HG02884 (cell line): ENCODE measurements at regions not wholly inside any gene's neighbourhood (a gene's known extent, or its start where the extent isn't known, plus 50 kb on each side); places are given as distances from the start of the nearest gene placed in this dataset.

ENCODE experiments used
- ATAC-seq: cut with Tn5 transposase; IDR thresholded peaks from one replicate; pipeline ENCODE4 v1.9.1; 2021; ENCODE audit warnings: mild to moderate bottlenecking, moderate library complexity; ENCODE audit not compliant: unreplicated experiment

DNA sequence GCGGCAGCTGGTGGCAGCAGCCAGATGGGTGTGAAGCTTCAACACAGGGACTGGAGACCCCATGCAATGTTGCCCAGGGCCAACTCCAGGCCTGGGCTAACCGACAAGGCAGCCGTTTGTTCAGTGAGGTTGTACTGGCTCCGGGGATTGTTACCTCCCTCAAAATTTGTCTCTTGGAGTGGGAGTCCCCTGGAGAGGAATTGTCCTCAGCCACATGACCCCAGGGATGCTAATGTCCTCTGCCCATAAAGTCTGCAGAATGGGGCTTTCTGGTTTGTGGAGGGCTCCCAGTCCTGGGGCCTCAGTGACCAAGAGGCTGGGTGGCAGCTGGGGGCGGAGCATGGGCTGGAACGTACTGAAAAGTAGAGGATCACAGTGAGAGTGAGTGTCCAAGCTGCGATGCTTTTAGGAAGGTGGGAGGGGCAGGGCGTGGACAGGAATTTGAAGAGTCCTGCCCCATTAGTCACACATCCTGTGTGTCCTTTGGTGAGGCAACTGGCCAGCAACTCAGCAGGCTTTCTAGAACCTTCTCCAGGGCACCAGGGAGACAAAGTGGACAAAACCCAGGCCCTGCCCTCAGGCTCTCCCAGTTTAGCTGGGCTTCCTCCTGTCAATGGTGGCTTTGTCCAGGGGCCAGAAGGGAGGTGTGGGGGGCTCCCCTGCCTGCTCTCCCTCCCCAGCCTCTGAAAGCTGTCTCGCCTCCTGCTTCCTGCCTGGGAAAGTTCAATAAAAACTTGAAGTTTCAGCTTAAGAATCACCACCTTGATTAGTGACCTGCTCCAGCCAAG is 114.0 kb downstream of the NSG2 start:
- ATAC-seq = no peak

DNA sequence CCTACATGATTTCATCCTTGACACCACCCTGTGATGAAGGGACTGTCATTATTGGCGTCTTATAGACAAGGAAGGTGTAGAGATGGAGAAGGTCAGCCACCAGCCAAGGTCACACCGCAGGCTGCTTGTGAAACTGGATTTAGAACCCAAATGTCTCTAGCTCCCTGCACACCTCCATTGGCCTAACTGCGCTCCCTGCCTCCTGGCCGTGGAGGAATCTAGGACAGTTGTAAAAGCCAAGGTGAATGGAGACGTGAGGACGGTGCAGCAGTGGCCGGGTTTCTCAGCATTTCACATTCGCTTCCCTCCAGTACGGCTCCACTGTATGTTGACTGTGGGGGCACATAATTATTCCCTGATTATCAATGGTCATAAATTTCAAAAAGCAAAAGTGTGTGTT is 119.9 kb downstream of the NSG2 start:
- no peak for ATAC-seq

DNA sequence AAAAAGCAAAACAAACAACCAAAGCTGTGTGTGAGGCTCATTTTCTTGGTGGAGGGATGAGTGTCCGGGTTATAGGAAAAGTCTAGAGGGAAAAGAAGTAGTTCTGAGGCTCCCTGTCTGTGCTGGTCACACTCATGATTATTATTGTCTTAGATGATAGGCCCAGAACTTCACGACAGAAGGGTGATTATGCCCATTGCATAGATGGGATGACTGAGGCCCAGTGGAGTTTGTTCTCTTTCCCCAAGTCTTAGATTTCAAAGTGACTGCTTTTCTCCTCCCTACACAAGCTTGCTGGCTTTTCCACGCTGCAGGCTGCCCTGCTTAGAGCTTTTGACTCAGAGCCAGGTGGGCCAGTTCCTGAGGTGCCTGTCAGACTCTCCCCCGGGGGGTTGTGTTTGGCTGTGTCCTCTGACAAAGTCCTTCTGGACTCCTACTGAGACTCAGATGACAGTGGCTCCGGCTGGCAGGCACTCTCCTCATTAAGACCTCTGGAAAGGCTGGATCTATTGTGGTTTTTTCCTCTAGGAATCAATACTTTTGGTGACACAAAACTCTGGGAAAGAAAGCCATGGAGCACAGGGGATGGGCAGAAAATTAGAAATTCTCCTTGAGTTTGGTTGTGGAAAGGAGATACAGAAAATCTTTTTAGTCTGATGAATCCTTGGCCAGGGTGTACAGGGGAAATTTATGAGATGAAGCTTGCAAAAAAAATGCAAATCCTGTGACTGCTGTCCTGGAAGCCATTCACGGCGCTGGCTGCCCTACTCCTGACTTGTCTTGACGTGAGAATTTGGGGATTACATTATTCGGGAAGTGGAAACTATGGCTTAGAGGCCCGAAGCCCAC is 120.9 kb downstream of the NSG2 start:
- ATAC-seq = no peak

DNA sequence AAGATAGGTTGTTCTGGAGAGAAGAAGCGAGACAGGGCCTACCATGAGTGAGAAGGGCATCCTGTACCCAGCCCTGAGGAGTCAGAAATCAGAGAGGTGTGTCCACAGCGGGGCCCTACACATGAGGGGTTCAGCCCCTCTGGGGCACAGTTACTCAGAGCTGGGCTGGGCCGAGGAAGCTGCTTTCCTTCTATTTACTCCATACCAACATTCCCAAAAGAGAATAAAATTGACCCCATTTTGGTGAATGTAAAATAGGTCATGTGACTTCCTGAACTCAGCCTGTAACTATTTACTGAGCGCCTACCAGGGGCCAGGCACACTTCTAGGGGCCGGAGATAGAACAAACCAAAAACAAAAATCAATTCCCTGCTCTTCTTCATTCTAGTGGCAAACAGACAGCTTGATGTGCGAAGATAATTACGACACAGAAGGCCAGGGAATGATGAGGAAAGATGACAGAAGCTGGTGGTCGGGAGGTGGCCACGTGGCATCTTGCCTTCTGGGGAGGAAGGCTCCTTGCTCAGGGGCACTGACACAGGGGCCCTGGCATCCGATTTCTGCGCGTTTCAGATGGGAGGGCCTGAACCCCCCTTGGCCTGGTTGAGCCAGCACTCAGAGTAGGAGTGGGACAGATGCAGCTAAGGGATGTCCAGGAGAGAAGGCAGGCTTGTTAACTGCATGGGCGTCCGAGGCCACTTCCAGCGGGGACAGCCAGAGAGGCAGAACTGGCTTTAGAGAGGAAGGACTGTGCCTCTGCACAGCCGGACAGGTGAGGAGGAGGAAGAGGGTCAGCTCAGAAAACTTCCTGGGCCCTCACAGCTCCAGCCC is 121.8 kb downstream of the NSG2 start:
- no peak for ATAC-seq

DNA sequence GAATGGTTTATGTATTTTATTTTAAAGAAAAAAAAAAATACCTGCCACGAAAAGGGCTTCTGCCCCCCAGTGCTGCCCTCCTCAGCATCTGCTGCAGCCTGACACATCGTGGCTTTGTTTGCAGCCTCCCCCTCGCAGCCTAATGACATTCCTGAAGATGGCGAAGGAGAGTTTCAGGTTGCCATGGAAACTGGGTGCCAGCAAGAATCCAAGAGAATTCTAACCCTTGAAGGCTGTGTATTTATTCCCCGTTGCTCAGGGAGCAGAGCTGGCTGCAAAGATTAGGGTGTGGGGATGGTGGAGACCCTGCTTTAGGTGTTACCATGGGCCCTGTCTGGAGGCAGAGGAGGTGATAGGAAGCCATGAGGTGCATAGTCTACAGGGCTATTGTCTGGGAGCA is 126.6 kb downstream of the NSG2 start:
- ATAC-seq = no peak

DNA sequence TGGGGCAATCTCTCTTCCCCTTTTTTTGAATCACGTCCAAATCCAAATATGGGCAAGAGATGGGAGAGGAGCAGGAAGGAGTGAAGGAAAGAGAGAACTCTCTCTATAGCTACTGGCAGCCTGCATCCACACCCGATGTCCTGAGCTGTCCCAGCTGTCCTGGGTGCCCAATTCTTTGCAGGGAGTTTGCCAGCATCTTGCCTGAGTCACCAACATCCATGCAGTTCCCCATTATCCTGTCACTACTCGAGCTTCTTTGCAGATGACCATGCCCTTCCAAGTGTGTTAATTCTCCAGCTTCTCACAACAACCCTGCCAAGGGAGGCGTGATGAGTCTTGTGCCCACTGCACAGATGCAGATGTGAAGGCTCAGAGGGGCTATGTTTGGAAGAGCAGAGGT is 127.1 kb downstream of the NSG2 start:
- no peak for ATAC-seq

DNA sequence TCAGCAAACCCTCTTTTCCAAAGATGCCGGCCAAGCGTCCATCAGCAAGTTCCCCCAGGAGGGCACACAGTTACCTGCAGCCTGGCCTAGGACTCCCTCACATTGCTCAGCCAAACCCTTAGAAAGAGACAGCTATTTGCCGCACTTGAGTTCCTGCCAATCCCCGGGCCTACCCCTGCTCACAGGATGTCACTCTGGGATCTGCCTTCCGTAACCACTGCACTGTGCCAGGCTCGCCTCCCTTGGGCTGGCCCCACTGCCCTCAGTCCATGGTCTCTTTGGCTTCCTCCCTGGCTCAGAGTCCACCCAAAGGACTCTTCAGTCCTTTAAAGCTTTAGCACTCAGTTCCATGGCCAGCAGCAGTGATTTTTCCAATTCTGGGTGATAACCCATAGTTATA is 128.3 kb downstream of the NSG2 start:
- ATAC-seq = no peak

DNA sequence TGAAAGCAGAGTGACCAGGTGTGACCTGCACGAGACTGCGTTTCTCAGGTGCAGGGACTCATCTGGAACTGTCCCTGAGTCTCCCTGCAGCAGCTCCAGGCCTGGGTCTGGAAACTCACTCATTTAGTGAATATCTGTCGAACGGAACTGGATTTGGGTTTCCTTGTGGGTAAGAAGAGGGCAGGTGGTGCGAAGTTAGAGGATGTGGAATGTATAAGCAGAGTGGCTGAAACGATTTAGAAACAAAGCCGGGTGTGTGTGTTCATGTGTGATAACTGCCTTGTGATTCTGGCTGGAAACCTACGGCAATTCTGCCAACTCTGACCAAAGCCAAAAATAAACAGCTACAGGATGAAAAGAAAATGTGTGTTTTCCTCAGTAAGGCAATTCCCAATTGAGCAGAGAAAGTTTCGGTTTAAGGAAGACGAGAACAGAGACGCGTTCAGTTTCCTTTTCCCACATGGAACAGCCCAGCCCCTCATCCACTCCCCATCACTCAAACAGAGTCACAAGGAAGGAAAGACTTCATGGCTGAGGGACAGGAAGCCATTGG is 130.3 kb downstream of the NSG2 start:
- no peak for ATAC-seq

DNA sequence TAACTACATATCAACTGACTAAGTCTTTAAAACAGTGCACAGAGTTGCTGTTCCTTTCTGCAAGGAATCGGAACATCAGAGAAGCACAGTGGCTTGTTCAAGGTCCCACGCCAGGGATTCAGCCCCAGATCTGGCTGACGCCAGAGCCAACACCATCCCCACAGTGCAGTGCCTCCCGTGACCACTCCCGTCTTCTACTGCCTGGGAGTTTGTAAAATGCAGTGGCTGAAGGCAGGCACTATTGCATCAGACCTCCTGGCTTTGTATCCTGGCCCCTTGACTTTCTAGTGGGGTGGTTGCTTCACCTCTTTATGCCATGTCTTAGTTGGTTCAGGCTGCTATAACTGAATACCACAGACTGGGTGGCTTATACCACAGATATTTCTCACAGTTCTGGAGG is 131.0 kb downstream of the NSG2 start:
- ATAC-seq = no peak

DNA sequence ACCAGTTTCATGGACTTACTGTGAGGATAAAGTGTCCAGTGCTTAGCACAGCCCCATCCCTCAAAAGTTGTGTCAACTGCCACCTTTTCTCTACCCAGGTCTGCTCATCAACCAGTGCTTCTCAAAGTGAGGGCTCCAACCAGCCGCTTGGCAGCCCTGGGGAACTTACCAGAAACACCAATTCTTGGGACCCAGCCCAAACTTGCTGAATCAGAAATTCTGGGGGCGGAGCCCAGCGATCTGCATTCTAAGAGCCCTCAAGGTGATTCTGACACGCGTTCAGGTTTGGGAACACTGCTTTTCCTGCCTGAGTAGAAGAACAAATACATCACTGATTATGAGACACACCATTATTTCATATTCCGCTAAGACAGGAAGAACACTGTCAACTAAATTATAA is 132.0 kb downstream of the NSG2 start:
- ATAC-seq = no peak

DNA sequence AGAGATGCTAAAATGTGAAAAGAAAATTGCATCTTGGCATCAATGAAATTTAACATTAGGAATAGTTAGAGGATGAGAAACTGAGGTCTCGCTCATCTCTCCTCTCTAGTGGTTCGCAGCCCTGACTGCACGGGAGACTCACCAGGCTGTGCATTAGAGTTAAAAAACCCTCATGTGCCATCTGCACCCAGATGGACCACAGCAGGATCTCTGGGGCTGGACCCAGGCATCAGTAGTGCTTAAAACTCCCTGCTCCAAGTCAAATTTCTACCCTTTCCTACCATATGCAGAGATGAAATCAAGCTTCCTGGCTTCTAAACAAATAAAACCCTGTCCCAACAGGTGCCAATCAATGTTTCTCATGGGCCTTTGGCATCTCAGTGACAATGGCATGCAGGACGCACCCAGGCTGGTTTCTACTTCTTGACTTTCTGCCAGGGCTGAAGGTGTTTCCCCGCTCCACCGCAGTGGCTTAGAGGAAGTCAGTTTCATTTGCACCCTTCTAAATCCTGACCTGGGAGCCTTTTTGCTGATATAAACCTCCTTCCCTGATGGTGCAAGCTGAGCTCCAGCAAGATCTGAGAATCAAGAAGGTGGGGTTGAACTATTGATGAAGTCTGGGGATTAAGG is 132.6 kb downstream of the NSG2 start:
- no peak for ATAC-seq

DNA sequence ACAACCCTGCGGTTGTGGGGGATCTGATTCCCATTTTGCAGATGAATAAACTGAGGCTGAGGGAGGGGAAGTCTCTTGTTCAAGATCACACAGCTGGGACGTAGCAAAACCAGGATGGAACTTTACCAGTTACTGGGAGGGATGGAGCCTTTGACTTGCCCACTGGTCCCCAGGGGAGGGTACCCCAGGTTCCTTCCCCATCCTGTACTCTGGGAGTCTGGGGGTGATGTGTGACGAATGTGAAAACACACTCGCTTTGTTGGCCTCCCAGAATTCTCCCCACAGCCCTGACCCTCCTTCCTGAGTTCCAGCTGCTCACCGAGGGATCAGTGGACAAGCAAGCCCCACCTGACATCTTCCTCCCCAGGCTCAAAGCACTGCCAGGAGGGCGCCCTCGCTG is 135.1 kb downstream of the NSG2 start:
- no peak for ATAC-seq

DNA sequence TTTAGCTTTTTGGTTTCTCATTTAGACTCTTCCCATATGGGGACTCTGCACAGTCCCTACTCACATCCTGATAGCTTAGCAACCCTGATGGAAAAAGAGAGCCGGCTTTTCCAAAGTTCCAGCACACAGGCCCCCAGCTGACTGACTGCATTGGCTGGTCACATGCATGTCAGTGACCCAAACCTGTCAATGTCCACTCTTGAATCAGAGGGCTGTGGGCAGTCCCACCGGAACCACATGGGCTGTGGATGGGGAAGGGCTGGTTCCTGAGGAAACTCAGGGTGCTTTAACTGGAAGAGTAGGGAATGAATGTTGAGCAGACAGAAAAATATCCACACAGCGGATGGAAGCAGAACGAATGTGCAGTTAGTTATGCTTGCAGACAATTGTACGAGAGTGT is 136.6 kb downstream of the NSG2 start:
- no peak for ATAC-seq

DNA sequence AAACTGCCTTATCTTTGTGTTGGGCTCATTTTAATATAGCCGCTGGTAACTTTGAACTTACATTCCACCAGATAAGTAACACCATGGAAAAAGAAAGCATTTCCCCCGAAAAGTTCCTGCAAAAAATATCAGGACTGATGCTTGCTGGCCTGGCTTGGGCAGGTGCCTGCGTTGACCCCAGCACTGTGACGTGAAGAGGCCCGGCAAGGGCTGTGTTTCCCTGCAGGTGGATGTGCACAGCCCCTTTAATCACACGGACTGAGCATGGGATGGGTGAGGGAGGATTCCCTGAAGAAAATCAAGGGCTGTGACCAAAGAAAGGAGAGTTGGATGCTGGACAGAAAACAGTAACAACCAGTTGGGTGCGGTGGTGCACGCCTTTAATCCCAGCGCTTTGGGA is 138.2 kb downstream of the NSG2 start:
- ATAC-seq = no peak

DNA sequence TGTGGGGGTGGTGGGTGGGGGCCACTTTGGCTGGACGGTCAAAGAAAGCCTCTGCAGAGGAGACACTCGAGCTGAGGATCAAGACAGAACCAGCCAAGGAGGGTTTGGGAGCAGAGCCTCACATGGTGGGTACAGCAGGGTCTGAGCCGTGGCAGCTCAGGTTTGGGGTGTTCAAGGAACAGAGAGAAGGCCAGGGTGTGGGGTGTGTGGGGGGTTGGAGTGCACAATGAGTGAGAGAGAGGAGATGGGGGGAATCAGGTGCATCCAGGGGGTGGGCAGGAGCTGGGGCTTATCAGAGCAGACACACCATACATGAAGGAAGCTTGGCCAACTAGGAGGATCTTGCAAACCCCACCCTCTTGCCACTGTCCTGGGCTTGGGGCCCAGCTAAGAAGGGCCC is 140.0 kb downstream of the NSG2 start:
- ATAC-seq = no peak

DNA sequence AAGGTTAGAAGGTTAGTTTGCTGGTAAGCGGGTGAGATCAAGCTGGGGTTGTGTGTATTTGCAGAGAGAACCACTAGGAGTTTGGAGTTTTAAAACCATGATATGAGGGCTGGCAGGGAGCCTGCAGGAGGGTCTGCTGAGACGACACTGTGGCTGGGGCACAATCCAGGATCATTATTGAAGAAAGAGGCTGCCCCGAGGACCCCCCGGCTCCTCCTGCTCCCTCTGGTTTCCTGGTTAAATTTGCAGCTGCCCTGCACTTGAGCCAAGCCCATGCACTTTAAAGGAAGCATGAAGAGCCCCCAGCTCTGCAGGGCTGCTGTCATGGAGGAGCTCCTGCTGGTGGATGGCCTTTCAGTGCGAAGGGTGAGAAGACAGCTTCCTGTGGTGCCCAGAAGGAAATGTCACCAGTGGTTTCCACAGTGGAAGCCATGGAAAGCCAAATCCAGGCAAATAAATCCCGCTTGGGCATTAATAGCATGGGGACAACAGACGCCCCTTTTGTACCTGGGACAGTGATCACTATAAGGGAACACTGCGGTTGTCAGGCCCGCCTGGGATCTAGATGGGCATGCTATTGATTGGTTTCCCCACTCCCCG is 140.7 kb downstream of the NSG2 start:
- no peak for ATAC-seq

DNA sequence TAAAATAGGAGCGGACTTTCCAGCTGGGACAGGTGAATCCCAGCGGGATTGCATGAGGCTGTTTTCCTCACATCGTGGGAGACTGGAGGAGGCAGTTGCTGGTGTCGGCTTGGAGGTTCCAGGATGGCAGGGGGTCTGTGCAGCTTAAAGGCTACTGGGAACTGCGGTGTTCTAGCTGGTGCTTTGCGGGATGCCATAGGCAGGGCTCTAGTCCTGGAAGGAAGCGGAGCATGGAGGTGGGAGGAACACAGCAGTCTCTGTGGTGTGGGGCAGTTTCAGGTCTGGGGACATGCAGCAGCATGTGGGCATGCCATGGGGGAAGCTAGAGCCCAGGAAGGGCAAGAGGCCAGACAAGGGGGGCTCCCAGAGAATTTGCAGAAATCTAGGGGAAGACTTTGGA is 141.5 kb downstream of the NSG2 start:
- no peak for ATAC-seq

DNA sequence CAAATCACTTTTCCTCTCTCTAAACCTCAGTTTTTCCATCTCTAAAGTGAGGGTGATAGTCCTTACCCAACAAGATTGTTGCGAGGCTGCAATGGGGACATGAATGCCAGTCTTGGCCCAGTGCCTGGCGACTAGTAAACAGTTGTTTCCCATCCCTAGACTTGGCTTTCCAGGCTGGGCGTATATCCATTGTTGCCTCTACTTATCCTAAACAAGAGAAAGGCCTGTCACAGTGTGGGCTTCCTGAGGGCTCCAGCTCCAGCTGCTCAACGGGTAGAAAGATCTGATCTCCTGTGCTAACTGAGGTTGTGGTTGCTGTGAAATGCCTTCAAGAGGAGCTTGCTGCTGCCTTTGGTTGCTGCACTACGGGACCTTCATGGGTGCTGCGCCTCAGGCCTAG is 142.0 kb downstream of the NSG2 start:
- ATAC-seq = no peak

DNA sequence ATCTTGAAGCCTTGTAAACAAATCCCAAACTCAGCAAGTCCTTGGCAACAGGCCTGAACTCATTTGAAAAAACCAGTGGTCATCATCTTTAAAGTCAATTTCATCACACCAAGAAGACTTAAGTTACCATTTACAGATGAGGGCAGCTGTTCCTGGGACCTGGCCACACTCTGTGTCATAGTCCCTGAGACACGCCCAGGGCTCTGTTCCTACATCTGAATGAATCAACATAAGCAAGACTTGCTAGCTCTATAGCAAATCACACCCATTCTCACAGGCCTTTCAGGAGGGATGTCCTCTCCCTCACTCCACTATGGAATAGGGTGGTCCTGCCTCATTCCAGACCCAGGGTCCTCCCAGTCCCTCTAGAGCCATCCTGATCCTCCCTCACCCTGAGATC is 142.8 kb downstream of the NSG2 start:
- ATAC-seq = no peak
